HG03354 (cell line): ENCODE measurements at regions not wholly inside any gene's neighbourhood (a gene's known extent, or its start where the extent isn't known, plus 50 kb on each side); places are given as distances from the start of the nearest gene placed in this dataset.
A peak's percentile ranks its signal among the peaks of the same experiment; 100 is the strongest.
"Not testable (repeated sequence)": the region's sequence is repeated elsewhere in the genome, so short reads cannot be mapped to it uniquely, and the experiment has no call there.

Experiments
- ATAC-seq: cut with Tn5 transposase; IDR thresholded peaks from one replicate; pipeline ENCODE4 v1.9.1; 2021; ENCODE audit warnings: mild to moderate bottlenecking; ENCODE audit not compliant: unreplicated experiment, poor library complexity, severe bottlenecking

DNA sequence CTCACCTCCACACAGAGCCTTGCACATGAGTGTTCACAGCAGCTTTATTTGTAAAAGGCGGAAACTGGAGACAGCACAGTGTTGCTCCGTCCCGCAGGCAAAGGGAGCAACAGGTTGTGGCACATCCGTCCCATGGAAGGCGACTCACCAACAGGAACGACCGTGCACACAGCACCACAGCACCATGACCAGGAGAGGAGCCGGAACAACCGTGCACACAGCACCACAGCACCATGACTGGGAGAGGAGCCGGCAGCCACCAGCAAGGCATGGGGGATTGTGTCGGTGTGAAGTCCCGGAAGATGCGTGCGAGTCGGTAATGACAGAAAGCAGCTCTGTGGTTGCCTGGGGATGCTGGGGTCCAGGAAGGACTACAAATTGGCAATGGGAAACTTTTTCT, 158.5 kb downstream of the C9orf50 start:
- no peak for ATAC-seq

DNA sequence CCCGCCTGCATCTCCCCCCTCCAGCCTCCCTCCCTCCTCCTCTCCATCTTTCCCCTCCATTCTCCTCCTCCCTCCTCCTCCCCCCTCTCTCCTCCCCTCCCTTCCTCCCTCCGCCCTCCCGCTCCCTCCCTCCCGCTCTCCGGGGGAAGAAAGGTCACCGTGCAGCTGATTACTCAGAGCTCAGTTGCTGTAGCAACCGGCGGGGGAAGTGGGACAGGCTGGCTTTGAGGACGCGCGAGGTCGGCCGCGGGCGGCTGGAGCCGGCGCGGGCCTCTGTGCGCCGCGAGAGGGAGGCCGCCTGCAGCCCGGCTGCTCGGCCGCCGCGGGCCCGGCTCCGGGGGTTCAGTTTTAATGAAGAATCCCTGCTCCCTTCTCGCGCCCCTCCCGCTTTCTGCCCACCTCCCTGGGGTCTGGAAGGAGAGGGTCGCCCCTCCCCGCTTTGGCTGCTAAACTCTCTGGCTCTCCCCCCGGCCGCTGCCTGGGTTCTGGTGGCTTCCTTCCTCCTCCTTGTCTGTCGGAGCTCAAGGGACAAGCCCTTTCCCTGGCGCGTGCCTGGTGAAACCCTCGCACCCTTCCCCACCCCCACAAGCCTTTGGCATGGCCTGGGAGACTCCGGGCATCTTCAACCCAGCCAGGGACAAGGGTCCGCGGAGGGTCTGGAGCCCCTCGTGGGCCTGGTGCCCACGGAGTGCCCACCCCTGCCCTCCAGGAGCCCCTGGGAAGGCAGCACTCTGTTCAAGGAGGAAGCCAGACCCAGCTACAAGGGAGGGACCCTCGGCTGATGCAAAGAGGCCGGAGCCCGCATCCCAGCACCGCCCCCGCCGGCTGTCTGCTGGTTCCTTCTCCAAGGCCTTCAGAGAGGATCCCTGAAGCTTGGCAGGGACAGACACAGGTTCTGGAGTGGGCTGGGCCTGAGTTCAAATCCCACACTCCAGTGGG, 160.3 kb downstream of the C9orf50 start:
- peak; percentile 67 for ATAC-seq

DNA sequence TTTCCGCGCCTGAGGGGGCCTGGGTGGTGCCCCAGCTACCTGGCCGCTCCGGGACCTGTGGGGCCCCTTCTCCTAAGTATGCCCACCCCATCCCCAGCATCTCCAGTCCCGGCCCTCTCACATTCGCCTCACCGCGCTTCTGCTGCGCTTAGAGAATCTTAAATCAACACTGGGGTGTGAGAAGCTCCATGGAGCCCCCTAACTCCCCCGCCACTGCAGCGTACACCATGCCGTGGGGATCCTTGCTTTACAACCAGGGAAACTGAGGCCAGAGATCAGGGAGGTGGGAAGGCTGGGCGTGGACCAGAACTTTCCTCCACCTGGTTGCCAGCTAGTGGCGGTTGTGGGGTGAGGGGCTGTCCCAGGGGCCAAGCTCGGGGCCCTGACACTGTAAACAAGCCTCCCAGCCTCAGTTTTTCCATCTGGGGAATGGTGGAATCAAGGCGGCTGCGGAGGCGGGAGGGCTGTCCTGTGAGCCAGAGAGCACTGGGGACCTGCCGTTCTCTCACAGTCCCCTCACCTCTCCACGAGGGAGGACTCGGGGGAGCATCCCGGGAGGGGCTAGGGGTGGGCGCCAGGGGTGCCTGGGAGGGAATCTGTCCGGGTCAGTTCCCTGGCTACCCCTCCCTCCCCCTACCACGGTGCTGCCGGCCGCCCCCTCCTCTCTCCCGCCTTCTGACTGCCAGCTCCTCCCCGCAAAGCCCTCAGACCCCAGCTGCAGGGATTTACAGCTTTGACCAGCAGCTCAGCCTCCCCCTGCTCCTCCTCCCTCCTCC, 161.2 kb downstream of the C9orf50 start:
- peak; percentile 3 for ATAC-seq

DNA sequence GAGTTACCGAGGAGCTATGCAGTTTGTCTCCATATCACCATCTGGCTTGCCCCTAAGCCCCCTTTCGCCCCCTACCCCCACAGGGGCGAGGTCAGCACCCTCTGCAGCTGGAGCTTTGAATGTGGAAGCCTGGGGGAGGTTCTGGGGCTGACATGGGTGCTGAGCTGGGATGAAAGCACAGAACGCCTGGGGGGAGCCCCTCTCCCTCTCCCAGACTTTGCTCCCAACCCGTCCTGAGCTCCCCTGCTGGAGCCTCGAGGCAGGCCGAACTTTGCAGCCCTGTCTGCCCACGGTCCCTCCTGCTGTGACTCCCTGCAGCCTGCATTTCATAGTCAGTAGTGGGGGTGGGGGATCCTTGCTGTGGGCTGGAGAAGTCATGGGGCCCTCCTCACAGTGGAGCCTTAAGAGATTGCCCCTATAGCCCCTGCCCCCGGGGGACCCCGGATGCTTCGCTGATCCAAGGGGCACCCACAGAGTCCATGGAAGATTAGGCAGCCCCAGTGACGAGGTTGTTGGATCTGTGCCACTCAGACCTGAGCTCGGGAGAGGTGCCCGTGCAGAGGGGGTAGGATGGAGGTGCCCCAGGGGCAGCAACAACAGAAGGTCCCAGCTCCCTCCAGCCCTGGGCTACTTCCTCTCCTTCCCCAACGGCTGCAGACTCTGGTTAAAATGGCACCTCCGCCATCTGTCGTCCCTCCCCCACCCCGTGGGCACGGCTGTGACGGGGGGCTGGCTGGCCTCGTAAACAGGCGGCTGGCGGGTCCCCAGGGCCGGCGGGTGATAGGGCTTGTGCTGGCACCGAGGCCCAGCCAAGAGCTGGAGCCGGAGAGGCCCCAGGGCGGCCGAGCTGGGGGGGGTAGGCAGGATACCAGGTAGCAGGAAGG, 162.0 kb downstream of the C9orf50 start:
- no peak for ATAC-seq

DNA sequence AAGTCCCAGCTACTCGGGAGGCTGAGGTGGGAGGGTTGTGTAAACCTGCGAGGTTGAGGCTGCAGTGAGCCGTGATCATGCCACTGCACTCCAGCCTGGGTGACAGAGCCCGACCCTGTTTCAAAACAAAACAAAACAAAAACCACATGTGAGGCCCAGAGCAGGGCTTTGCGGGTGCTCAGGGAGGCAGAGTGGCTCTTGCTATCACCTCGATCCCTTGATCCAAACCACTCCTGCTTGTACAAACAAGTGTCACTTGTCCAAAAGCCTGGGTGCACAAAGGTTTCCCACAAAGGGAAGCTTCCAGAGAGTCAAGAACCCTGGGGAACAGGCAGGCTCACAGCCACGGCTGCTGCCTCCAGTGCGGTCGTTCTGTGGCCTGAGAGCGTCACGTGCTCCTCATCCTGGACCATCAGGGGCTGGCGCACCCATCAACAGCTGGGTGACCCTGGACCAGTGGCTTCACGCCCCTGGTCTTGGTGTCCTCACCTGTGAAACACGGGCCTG, 162.7 kb downstream of the C9orf50 start:
- peak; percentile 64 for ATAC-seq

DNA sequence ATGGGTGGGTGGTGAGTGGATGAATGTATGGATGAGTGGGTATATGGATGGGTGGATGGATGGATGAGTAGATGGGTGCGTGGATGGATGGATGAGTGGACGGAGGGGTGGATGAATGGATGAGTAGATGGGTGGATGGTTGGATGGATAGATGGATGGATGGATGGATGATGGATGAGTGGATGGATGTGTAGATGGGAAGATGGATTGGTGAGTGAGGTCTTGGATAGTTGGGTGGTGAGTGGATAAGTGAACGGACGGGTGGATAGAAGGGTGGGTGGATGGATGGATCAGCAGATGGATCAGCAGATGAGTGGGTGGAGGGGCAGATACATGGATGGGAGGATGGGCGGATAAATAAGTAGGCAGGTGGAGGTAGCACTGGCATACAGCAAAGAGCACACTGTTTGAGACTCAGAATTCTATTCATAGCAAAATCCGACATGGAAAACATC, 163.5 kb downstream of the C9orf50 start:
- ATAC-seq: no peak

DNA sequence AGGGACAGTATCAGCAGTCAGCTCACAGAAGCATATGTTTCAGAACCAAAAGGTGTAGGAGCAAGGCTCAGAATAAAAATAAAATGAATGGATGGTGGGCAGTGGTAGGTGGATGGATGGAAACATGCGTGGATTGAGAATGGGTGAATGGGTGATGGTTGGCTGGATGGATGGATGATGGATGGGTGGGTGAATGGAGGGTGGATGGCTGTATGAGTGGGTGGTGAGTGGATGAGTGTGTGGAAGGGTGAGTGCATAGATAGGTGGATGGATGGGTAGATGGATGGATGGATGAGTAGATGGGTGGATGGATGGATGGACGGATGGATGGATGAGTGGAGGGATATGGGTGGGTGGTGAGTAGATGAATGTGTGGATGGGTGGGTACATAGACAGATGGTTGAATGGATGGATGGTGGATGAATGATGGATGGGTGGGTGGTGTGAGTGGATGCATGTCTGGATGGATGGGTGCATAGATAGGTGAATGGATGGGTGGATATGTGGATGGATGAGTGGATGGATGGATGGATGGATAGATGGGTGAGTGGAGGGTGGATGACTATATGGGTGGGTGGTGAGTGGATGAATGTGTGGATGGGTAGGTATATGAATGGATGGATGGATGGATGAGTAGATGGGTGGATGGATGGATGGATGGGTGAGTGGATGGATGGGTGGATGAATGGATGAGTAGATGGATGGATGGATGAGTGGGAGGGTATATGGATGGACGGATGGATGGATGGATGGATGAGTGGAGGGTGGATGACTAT, 164.2 kb downstream of the C9orf50 start:
- no peak for ATAC-seq

DNA sequence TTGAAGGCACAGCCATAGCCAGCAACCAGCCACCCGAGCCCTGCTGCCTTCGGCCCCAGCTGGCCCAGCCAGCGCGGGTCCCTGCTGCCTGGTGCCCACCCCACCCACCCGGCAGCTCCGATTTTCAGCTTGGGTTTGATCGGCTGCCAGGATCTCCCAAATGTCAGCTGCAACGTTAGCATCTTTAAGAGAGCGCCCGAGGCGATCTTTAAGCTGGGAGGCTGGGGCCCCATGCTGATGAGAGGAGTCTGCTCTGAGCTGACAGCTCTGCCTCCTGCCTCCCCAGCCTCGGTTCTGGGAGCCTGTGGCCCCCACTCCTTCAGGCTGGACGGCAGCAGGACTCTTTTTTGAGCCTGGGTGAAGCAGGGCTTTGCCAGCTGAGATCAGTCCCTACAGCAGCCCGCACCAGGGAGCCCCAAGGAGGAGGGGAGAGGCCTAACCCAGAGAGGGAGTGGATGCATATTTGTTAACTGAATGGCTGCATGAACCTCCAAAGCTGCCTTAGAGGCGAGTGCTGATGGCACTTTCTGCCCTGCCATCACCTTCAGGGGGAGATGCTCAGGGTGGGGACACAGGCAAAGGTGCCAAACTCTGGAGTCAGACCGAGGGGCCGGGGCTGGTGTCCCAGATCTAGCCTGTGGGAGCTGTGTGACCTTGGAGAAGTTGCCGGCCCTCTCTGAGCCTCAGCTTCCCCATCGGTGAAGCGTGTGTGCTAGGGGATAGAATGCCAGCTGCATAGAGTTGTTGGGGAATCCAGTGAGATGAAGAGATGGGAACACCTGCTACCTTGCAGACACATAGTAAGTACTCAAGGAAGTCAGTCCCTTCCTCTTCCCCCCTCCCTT, 165.5 kb downstream of the C9orf50 start:
- ATAC-seq: no peak

DNA sequence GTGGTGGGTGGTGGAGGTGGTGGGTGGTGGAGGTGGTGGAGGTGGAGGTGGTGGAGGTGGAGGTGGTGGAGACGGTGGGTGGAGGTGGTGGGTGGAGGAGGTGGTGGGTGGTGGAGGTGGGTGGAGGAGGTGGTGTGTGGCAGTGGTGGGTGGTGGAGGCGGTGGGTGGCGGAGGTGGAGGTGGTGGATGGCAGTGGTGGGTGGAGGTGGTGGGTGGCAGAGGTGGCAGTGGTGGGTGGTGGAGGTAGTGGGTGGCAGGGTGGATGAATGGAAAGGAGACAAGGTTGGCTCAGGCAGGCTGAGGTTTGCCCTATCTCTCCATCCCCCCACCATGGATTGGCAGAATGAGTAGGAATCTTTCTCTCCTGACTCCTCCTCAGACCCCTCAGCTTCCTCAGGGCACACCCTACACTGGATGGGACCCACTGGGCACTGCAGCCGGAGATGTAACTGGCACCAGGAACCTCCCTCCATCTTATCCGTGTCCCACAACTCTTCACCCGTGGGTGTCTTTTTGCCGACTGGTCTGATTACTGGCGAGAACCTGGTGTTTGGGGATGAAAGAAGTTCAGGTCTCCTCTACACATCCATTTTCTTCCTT, 166.3 kb downstream of the C9orf50 start:
- no peak for ATAC-seq

DNA sequence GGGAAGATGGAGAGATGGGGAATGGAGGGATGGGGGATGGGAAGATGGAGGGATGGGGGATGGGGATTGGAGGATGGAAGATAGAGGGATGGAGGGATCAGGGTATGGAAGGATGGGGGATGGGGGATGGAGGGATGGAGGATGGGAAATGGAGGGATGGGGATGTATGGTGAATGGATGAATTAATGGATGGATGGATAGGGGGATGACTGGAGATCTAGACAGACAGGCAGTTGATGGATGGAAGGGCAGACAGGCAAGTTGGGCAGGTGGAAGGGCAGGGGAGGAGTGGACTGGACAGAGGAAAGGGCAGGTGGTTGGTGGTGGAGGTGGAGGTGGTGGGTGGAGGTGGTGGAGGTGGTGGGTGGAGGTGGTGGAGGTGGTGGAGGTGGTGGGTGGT, 167.2 kb downstream of the C9orf50 start:
- no peak for ATAC-seq

DNA sequence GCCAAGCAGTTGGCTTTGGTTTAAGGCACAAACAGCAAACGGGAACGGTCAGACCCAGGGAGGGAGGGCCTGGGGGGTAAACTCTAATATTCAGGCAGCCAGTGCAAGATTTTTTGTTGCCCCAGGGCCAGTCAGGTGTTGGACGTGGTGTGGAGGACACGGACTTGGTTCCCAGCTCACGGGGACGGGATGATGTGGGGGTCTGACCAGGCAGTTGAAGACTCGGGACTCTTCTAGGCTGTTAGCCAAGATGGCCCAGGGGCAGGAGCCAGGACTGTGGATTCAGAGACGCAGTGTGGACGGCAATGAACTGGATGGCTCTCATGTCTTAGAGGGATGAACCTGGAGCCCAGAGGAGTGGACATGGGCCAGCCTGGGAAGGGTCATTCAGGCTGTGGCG, 169.2 kb downstream of the C9orf50 start:
- no peak for ATAC-seq

DNA sequence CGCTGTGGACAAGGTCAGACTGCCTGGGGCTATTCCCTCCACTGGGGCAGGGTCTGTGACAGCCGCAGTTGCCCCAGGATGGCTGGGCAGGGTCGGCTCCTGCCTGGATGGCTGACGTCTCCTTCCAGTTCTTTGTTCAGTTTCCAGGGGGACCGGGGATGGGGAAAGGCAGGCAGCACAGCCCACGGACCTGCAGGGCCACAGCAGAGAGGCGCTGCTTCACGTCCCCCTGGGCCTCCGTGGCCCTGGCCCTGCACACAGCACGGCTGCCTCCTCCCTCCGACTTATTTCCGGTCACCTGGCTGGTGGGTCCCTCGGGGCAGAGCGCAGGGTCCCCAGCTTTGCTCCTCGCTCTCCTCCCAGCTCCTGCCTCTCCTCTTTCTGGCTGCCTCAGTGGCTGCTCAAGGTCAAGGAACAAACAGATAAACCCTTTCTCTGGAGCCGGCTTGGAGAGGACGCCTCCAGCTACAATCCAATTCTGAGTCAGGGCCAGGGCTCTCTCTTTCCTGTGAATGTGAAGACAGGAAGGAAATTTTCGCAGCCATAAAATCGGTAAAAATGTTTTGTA, 169.7 kb downstream of the C9orf50 start:
- no peak for ATAC-seq

DNA sequence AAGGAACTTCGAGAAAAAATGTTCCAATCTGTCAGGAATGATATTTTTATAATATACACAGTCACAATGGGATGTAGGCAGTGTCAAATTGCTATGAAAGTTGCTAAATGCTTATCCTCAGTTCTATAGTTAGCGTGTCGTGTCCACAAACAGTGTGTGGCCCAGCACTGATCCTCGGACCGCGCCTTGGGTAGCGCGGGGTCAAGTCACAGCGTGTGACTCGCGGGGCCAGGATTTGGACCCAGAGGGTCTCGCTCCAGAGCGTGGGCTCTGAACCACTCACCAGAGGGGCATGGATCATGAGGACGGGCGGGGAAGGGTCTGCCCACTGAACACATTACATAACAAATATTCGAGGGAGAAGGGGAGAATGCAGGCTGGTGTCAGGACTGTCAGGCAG, 171.8 kb downstream of the C9orf50 start:
- no peak for ATAC-seq

DNA sequence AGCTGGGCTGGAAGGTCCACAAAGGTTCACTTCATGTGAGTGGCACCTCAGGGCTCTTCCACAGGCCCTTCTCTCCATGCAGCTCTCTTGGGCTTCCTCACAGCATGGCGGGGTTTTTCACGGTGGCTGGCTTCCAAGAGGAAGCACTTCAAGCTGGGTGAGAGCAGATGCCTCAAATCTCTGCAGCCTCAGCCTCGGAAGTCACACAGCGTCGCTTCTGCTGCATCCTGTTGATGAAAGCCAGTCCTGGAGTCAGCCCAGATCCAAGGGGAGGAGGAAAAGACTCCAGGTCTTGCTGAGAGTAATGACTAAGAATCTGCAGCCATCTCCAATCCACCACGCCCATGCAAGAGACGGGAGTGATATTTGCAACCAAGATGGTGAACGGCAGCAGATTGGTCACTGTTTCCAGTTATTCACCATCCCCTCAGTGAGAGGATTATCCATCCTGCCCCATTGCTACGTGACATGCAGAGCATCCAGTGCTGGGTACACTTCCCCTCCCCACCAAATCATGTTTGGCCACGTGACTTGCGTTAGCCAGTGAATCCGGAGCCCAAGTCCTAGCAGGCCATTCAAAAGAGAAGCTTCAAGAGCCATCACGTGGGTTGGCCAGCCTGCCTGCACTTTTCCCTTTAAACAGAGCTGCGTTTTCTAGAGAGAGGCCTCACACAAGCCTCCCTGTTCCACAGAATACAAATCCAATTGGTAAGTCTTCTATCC, 173.9 kb downstream of the C9orf50 start:
- no peak for ATAC-seq

DNA sequence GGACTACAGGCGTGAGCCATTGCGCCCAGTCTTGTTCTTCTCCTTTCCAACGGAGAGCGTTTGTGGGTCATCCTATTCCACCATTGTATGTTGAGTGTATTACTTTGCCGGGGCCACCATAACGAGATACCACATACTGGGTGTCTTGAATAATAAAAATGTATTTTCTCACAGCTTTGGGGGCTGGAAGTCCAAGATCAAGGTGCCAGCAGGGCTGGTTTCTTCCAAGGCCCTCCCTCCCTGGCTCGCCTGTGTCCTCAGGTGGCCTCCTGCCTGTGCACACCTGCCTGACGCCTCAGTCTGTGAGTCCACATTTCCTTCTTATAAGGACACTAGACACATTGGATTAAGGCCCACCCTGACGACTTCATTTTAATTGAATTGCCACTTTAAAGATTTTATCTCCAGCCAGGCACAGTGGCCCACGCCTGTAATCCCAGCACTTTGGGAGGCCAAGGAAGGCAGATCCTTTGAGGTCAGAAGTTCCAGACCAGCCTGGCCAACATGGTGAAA, 175.1 kb downstream of the C9orf50 start:
- ATAC-seq: no peak

DNA sequence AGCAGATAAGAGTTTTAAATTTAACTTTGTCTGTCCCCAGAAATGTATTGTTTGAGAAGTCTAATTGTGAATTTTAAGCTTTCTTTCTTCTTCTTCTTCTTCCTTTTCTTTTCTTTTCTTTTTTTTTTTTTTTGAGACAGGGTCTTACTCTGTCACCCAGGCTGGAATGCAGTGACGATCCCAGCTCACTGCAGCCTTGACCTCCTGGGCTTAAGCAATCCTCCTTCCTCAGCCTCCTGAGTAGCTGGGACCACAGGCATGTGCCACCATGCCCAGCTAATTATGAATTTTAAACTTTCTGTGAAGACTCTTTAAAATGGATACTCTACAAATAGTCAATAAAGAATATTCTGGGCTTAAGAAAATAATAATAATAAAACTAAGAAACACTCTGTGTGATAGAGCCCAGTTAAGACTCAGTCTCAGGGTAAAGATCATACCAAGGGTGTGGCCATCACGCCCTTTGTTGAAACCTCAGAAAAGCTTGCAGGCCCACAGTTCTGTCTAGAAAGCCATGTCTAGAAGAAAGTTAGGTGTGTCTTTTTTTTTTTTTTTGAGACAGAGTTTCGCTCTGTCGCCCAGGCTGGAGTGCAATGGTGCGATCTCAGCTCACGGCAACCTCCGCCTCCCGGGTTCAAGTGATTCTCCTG, 177.3 kb downstream of the C9orf50 start:
- ATAC-seq: not testable (repeated sequence)
